ENCODE measurements at regions not wholly inside any gene's neighbourhood (a gene's known extent, or its start where the extent isn't known, plus 50 kb on each side); places are given as distances from the start of the nearest gene placed in this dataset.
"Not testable (repeated sequence)": the region's sequence is repeated elsewhere in the genome, so short reads cannot be mapped to it uniquely, and the experiment has no call there.

GRCh38 chr2:111450526-111450925, 329.8 kb downstream of the BCL2L11 start:
- not testable (repeated sequence) for H3K4me3 ChIP-seq (ENCODE audit: low read depth, low read length); DNase-seq (ENCODE audit: low read depth)

GRCh38 chr2:111451692-111452199, 331.0 kb downstream of the BCL2L11 start:
- peak; percentile 4 for DNase-seq (ENCODE audit: low read depth)
- peak overlapping the region; percentile 34 for H3K4me3 ChIP-seq (ENCODE audit: low read depth, low read length)

GRCh38 chr2:111452208-111452607, 331.5 kb downstream of the BCL2L11 start:
- H3K4me3 ChIP-seq (ENCODE audit: low read depth, low read length) = peak overlapping the region; percentile 34

GRCh38 chr2:111453308-111453707, 332.6 kb downstream of the BCL2L11 start:
- not testable (repeated sequence) for H3K4me3 ChIP-seq (ENCODE audit: low read depth, low read length); DNase-seq (ENCODE audit: low read depth)

More at GRCh38 chr2:111452208-111452607, 331.5 kb downstream of the BCL2L11 start:
- not testable (repeated sequence) for DNase-seq (ENCODE audit: low read depth)

- H3K4me3 ChIP-seq (ENCODE audit: low read depth, low read length); DNase-seq (ENCODE audit: low read depth): not testable (repeated sequence)
These were observed 333.1 kb downstream of the BCL2L11 start for GRCh38 chr2:111453816-111454215.

GRCh38 chr2:111454404-111454803, 333.7 kb downstream of the BCL2L11 start:
- H3K4me3 ChIP-seq (ENCODE audit: low read depth, low read length) = not testable (repeated sequence)
- peak; percentile 10 for TF ChIP-seq CTCF (IDR thresholded peaks at IDR 0.05; ENCODE audit: low read depth, low read length)
- peak; percentile 81 for DNase-seq (ENCODE audit: low read depth)

GRCh38 chr2:111455016-111456015, 334.6 kb downstream of the BCL2L11 start:
- H3K4me3 ChIP-seq (ENCODE audit: low read depth, low read length); DNase-seq (ENCODE audit: low read depth): not testable (repeated sequence)

- H3K4me3 ChIP-seq (ENCODE audit: low read depth, low read length); DNase-seq (ENCODE audit: low read depth): not testable (repeated sequence)
These were observed 336.5 kb downstream of the BCL2L11 start for GRCh38 chr2:111457191-111457590.

- DNase-seq (ENCODE audit: low read depth); H3K4me3 ChIP-seq (ENCODE audit: low read depth, low read length): not testable (repeated sequence)
These were observed 340.2 kb downstream of the BCL2L11 start for GRCh38 chr2:111460901-111461300.

- not testable (repeated sequence) for DNase-seq (ENCODE audit: low read depth); H3K4me3 ChIP-seq (ENCODE audit: low read depth, low read length)
These were observed 341.1 kb downstream of the BCL2L11 start for GRCh38 chr2:111461831-111462230.

GRCh38 chr2:111462572-111462971, 341.9 kb downstream of the BCL2L11 start:
- H3K4me3 ChIP-seq (ENCODE audit: low read depth, low read length); DNase-seq (ENCODE audit: low read depth): not testable (repeated sequence)

GRCh38 chr2:111463238-111463848, 342.6 kb downstream of the BCL2L11 start:
- not testable (repeated sequence) for H3K4me3 ChIP-seq (ENCODE audit: low read depth, low read length); DNase-seq (ENCODE audit: low read depth)

GRCh38 chr2:111463956-111464355, 343.2 kb downstream of the BCL2L11 start:
- H3K4me3 ChIP-seq (ENCODE audit: low read depth, low read length); DNase-seq (ENCODE audit: low read depth): not testable (repeated sequence)

- not testable (repeated sequence) for H3K4me3 ChIP-seq (ENCODE audit: low read depth, low read length); DNase-seq (ENCODE audit: low read depth)
These were observed 343.7 kb downstream of the BCL2L11 start for GRCh38 chr2:111464367-111464766.

- DNase-seq (ENCODE audit: low read depth); H3K4me3 ChIP-seq (ENCODE audit: low read depth, low read length): not testable (repeated sequence)
These were observed 344.8 kb downstream of the BCL2L11 start for GRCh38 chr2:111465521-111465920.

GRCh38 chr2:111466744-111467143, 346.0 kb downstream of the BCL2L11 start:
- DNase-seq (ENCODE audit: low read depth); H3K4me3 ChIP-seq (ENCODE audit: low read depth, low read length): not testable (repeated sequence)

- not testable (repeated sequence) for H3K4me3 ChIP-seq (ENCODE audit: low read depth, low read length); DNase-seq (ENCODE audit: low read depth)
These were observed 350.2 kb downstream of the BCL2L11 start for GRCh38 chr2:111470924-111471323.
